WTC11 (cell line): ENCODE measurements at regions not wholly inside any gene's neighbourhood (a gene's known extent, or its start where the extent isn't known, plus 50 kb on each side); places are given as distances from the start of the nearest gene placed in this dataset.

ENCODE experiments used
- ATAC-seq: fragments of 200-7000 bp; cut with Tn5 transposase; 2 replicates; pipeline ENCODE4 v1.10.0; 2021; ENCODE audit warnings: mild to moderate bottlenecking, moderate library complexity
- CTCF ChIA-PET: fragments of 300-600 bp; sonication (Branson Sonifier 250); formaldehyde crosslinking; loops from one replicate; lab custom pipeline; 2021; ENCODE audit warnings: antibody characterized with exemption; lab: Charles Lee
- POLR2A ChIA-PET: fragments of 350-600 bp; sonication (Branson Sonifier 250); formaldehyde crosslinking; loops from one replicate; lab custom pipeline; 2021; ENCODE audit warnings: antibody characterized with exemption; lab: Charles Lee
- DNase-seq: peaks from one replicate; pipeline ENCODE4 v3.0.0; 2021; ENCODE audit warnings: low spot score
- H3K27ac Mint-ChIP-seq: 2 replicates; pipeline ENCODE4 v1.8.0; 2021; ENCODE audit warnings: mixed read lengths
- H3K27me3 Mint-ChIP-seq: 2 replicates; pipeline ENCODE4 v1.8.0; 2021; ENCODE audit warnings: low read depth, mild to moderate bottlenecking, moderate library complexity, mixed read lengths
- H3K36me3 Mint-ChIP-seq: 2 replicates; pipeline ENCODE4 v1.8.0; 2021; ENCODE audit warnings: mixed read lengths
- H3K4me1 Mint-ChIP-seq: 2 replicates; pipeline ENCODE4 v1.8.0; 2022; ENCODE audit warnings: mixed read lengths
- H3K4me3 Mint-ChIP-seq: 2 replicates; pipeline ENCODE4 v1.8.0; 2021; ENCODE audit warnings: mild to moderate bottlenecking, moderate library complexity, mixed read lengths
- H3K9me3 Mint-ChIP-seq: 2 replicates; pipeline ENCODE4 v1.8.0; 2021; ENCODE audit warnings: mixed read lengths
- CDX4 ChIP-seq: fragments of 250-450 bp; sonication (Bioruptor Pico); IDR thresholded peaks from 2 replicates; pipeline ENCODE4 v1.9.0; 2021; ENCODE audit warnings: moderate library complexity, mild to moderate bottlenecking, inconsistent platforms, borderline replicate concordance
- E2F4 ChIP-seq: sonication (generic); formaldehyde crosslinking; IDR thresholded peaks from 2 replicates; pipeline ENCODE4 v1.8.1; 2022; ENCODE audit warnings: low read depth, mild to moderate bottlenecking, moderate library complexity, missing genetic modification reagents, borderline replicate concordance
- E2F5 ChIP-seq: sonication (generic); formaldehyde crosslinking; IDR thresholded peaks from 2 replicates; pipeline ENCODE4 v1.8.1; 2022; ENCODE audit warnings: mild to moderate bottlenecking, moderate library complexity, missing genetic modification reagents
- FOXJ3 ChIP-seq: sonication (generic); formaldehyde crosslinking; IDR thresholded peaks from 2 replicates; pipeline ENCODE4 v1.9.0; 2021; ENCODE audit warnings: missing genetic modification reagents, mild to moderate bottlenecking, borderline replicate concordance
- FOXP4 ChIP-seq: sonication (generic); formaldehyde crosslinking; IDR thresholded peaks from 2 replicates; pipeline ENCODE4 v1.8.0; 2022; ENCODE audit warnings: mild to moderate bottlenecking, missing genetic modification reagents
- GTF2I ChIP-seq: fragments of 250-450 bp; sonication (Bioruptor Pico); conservative IDR thresholded peaks from 2 replicates; pipeline ENCODE4 v1.4.0; 2021; ENCODE audit warnings: mild to moderate bottlenecking
- IRF1 ChIP-seq: sonication (generic); formaldehyde crosslinking; IDR thresholded peaks from 2 replicates; pipeline ENCODE4 v1.8.0; 2023; ENCODE audit warnings: missing genetic modification reagents
- MAX ChIP-seq: sonication (generic); formaldehyde crosslinking; IDR thresholded peaks from 2 replicates; pipeline ENCODE4 v1.8.0; 2022; ENCODE audit warnings: mild to moderate bottlenecking, missing genetic modification reagents
- NFATC4 ChIP-seq: fragments of 250-450 bp; sonication (Bioruptor Pico); IDR thresholded peaks from 2 replicates; pipeline ENCODE4 v1.9.0; 2021; ENCODE audit warnings: mild to moderate bottlenecking
- NR1H2 ChIP-seq: sonication (generic); formaldehyde crosslinking; IDR thresholded peaks from 2 replicates; pipeline ENCODE4 v1.9.0; 2021; ENCODE audit warnings: mild to moderate bottlenecking, moderate library complexity, missing genetic modification reagents
- OVOL2 ChIP-seq: fragments of 250-450 bp; sonication (Bioruptor Pico); IDR thresholded peaks from 2 replicates; pipeline ENCODE4 v1.9.0; 2021; ENCODE audit warnings: mild to moderate bottlenecking, borderline replicate concordance
- PRDM15 ChIP-seq: sonication (generic); formaldehyde crosslinking; IDR thresholded peaks from 2 replicates; pipeline ENCODE4 v1.8.0; 2022; ENCODE audit warnings: missing genetic modification reagents
- RORB ChIP-seq: fragments of 250-450 bp; sonication (Bioruptor Pico); IDR thresholded peaks from 2 replicates; pipeline ENCODE4 v1.9.0; 2021; ENCODE audit warnings: mild to moderate bottlenecking
- SMAD4 ChIP-seq: sonication (generic); formaldehyde crosslinking; IDR thresholded peaks from 2 replicates; pipeline ENCODE4 v1.8.0; 2022; ENCODE audit warnings: mild to moderate bottlenecking, missing genetic modification reagents
- STAT6 ChIP-seq: sonication (generic); formaldehyde crosslinking; conservative IDR thresholded peaks from 2 replicates; pipeline ENCODE4 v1.8.1; 2023; ENCODE audit warnings: mild to moderate bottlenecking, low read depth, missing genetic modification reagents, moderate library complexity
- ZBTB21 ChIP-seq: sonication (generic); formaldehyde crosslinking; IDR thresholded peaks from 2 replicates; pipeline ENCODE4 v1.8.1; 2023; ENCODE audit warnings: mild to moderate bottlenecking, missing genetic modification reagents, borderline replicate concordance
- ZNF121 ChIP-seq: sonication (generic); formaldehyde crosslinking; IDR thresholded peaks from 2 replicates; pipeline ENCODE4 v1.8.0; 2023; ENCODE audit warnings: missing genetic modification reagents
- ZNF263 ChIP-seq: sonication (generic); formaldehyde crosslinking; IDR thresholded peaks from 2 replicates; pipeline ENCODE4 v1.8.1; 2022; ENCODE audit warnings: low read depth, mild to moderate bottlenecking, moderate library complexity, missing genetic modification reagents
- ZNF423 ChIP-seq: fragments of 250-450 bp; sonication (Bioruptor Pico); IDR thresholded peaks from 2 replicates; pipeline ENCODE4 v2.1.2; 2022; ENCODE audit warnings: mild to moderate bottlenecking, moderate library complexity

GRCh38 chrY:14248878-14249576 lies 193.0 kb downstream of the VCY1B start:
- Mint-ChIP-seq H3K27me3 (no peaks in the 10 kb centered on the region), H3K27ac (no peak overlapping the region), H3K4me1 (0 out of 2 replicates have a peak, but pooled peaks cover 3% of the 10 kb centered on the region), H3K36me3 (no peaks in the 10 kb centered on the region), H3K4me3 (no peak overlapping the region), H3K9me3 (no peaks in the 10 kb centered on the region)
- TF ChIP-seq RORB (CRISPR knock-in tag), result no peak
- no peak for TF ChIP-seq E2F5 (CRISPR knock-in tag)
- no peak for TF ChIP-seq ZNF121 (CRISPR knock-in tag)
- TF ChIP-seq ZNF263 (CRISPR knock-in tag), result no peak
- no peak for TF ChIP-seq ZBTB21 (CRISPR knock-in tag)
- DNase-seq (no peak), ATAC-seq (no peak)
- ChIA-PET CTCF (no interaction called here), POLR2A (no interaction called here)

GRCh38 chrY:14255965-14256816 lies 200.2 kb downstream of the VCY1B start:
- POLR2A ChIA-PET, result no interaction called here
- DNase-seq, result no peak
- CTCF ChIA-PET, result no interaction called here
- Mint-ChIP-seq H3K36me3 (no peaks in the 10 kb centered on the region), H3K27me3 (no peaks in the 10 kb centered on the region), H3K4me3 (no peak overlapping the region), H3K4me1 (peaks cover 29% of the 10 kb centered on the region), H3K9me3 (no peaks in the 10 kb centered on the region; the same call in 1 of the 2 replicates), H3K27ac (no peak overlapping the region)
- no peak for ATAC-seq
- no peak for TF ChIP-seq E2F4 (CRISPR knock-in tag)
- no peak for TF ChIP-seq ZNF263 (CRISPR knock-in tag)
- TF ChIP-seq ZNF423 (CRISPR knock-in tag), result no peak
- TF ChIP-seq FOXJ3 (CRISPR knock-in tag), result no peak
- TF ChIP-seq FOXP4 (CRISPR knock-in tag), result no peak
- no peak for TF ChIP-seq MAX (CRISPR knock-in tag)
- TF ChIP-seq IRF1 (CRISPR knock-in tag), result no peak
- TF ChIP-seq PRDM15 (CRISPR knock-in tag), result no peak
- no peak for TF ChIP-seq CDX4
- no peak for TF ChIP-seq OVOL2 (CRISPR knock-in tag)
- no peak for TF ChIP-seq GTF2I
- TF ChIP-seq STAT6, result no peak
- no peak for TF ChIP-seq NR1H2 (CRISPR knock-in tag)
- no peak for TF ChIP-seq ZNF121 (CRISPR knock-in tag)
- no peak for TF ChIP-seq SMAD4 (CRISPR knock-in tag)
- TF ChIP-seq RORB (CRISPR knock-in tag), result no peak
- no peak for TF ChIP-seq NFATC4 (CRISPR knock-in tag)
